ENCODE measurements at regions not wholly inside any gene's neighbourhood (a gene's known extent, or its start where the extent isn't known, plus 50 kb on each side); places are given as distances from the start of the nearest gene placed in this dataset.

DNA sequence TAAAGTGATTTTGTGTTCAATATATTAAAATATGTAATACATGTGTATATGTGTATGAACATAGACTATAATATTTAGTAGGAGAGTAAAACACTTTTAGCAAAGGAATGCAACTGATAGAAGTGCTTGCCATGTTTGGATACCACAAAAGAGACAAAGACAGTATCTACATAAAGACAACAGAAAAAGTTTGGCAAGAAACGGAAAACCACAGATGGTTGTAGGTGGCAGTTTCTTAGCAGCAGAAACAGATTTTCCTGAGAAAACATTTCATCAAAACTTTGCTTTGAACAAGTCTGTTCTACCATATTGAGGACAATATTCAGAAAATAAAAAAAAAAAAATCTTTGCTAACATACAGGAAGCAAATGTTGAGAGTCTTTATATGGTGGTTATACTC, 1560.4 kb upstream of the GBE1 start:
- Mint-ChIP-seq H3K9me3 (peaks cover 16 to 32% of the 10 kb centered on the region in 2 donors), H3K36me3 (peaks cover 18% of the 10 kb centered on the region), H3K27me3 (ENCODE audit: low read depth in 2 of 2) (no peaks in the 10 kb centered on the region), H3K27ac (no peak overlapping the region), H3K4me1 (no peaks in the 10 kb centered on the region), H3K4me3 (no peak overlapping the region)
- no peak overlapping the region for H3K4me3 ChIP-seq (ENCODE audit: low read length)
- DNase-seq: no peak
- H3K27me3 ChIP-seq (ENCODE audit: control insufficient read depth, insufficient read depth, low read length): no peaks in the 10 kb centered on the region
- H3K4me1 ChIP-seq (ENCODE audit: control insufficient read depth, insufficient read depth, low read length): no peaks in the 10 kb centered on the region
- intact Hi-C loops (cut with micrococcal nuclease): no loop called here
- no peak for ATAC-seq
- WGBS (ENCODE audit: insufficient coverage): 100% methylated on average over 1 of the region's 1 CpG
- TF ChIP-seq, protein P1, sequence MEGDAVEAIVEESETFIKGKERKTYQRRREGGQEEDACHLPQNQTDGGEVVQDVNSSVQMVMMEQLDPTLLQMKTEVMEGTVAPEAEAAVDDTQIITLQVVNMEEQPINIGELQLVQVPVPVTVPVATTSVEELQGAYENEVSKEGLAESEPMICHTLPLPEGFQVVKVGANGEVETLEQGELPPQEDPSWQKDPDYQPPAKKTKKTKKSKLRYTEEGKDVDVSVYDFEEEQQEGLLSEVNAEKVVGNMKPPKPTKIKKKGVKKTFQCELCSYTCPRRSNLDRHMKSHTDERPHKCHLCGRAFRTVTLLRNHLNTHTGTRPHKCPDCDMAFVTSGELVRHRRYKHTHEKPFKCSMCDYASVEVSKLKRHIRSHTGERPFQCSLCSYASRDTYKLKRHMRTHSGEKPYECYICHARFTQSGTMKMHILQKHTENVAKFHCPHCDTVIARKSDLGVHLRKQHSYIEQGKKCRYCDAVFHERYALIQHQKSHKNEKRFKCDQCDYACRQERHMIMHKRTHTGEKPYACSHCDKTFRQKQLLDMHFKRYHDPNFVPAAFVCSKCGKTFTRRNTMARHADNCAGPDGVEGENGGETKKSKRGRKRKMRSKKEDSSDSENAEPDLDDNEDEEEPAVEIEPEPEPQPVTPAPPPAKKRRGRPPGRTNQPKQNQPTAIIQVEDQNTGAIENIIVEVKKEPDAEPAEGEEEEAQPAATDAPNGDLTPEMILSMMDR (IDR thresholded peaks at IDR 0.05): no peak
- H3K36me3 ChIP-seq (ENCODE audit: control insufficient read depth, insufficient read depth, low read length): no peaks in the 10 kb centered on the region
- no peak overlapping the region for H3K27ac ChIP-seq (ENCODE audit: low read length)
- H3K9me3 ChIP-seq (ENCODE audit: control insufficient read depth, insufficient read depth, low read length): no peaks in the 10 kb centered on the region

DNA sequence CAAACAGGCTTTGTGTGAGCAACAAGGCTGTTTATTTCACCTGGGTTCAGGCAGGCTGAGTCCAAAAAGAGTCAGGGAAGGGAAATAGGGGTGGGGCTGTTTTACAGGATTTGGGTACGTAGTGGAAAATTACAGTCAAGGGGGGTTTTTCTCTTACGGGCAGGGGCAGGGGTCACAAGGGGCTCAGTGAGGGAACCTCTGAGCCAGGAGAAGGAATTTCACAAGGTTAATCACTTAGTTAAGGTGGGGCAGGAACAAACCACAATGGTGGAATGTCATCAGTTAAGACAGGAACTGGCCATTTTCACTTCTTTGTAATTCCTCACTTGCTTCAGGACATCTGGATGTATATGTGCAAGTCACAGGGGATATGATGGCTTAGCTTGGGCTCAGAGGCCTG, 1592.8 kb upstream of the GBE1 start:
- H3K9me3 ChIP-seq (ENCODE audit: control insufficient read depth, insufficient read depth, low read length): peaks cover 11% of the 10 kb centered on the region
- Mint-ChIP-seq H3K27me3 (ENCODE audit: low read depth in 2 of 2) (no peaks in the 10 kb centered on the region), H3K4me1 (no peaks in the 10 kb centered on the region), H3K4me3 (no peak overlapping the region), H3K27ac (no peak overlapping the region), H3K9me3 (peaks cover 26 to 28% of the 10 kb centered on the region in 2 donors), H3K36me3 (no peaks in the 10 kb centered on the region)
- no peaks in the 10 kb centered on the region for H3K4me1 ChIP-seq (ENCODE audit: control insufficient read depth, insufficient read depth, low read length)
- H3K36me3 ChIP-seq (ENCODE audit: control insufficient read depth, insufficient read depth, low read length): no peaks in the 10 kb centered on the region
- no peak overlapping the region for H3K27ac ChIP-seq (ENCODE audit: low read length)
- 98% methylated on average over 2 of the region's 2 CpGs for WGBS (ENCODE audit: insufficient coverage)
- ATAC-seq: no peak
- no peak for DNase-seq
- intact Hi-C loops (cut with micrococcal nuclease): no loop called here
- TF ChIP-seq, protein P1 (IDR thresholded peaks at IDR 0.05): no peak
- no peaks in the 10 kb centered on the region for H3K27me3 ChIP-seq (ENCODE audit: control insufficient read depth, insufficient read depth, low read length)
- no peak overlapping the region for H3K4me3 ChIP-seq (ENCODE audit: low read length)

DNA sequence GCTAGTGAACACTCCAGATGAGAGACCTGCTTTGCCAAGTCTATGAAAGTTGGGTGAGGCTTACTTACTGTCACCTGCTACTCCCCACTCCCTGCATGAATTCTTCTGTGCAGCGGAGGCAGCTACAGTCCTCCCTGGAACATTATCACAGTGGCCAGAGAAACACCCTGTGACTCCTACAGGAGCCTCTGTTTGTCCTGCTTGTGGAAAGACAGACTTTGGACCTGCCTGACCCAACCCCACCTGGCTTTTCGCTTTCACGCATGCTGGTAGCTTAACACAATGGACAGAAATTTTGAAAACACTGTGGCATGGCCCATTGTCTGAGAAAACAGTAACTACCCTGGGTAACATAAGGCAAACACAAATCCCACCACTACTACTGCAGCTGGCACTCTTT, 1565.5 kb upstream of the CADM2 start:
- H3K9me3 ChIP-seq (ENCODE audit: control insufficient read depth, insufficient read depth, low read length): peaks cover 11% of the 10 kb centered on the region
- Mint-ChIP-seq H3K9me3 (peaks cover 16 to 26% of the 10 kb centered on the region in 2 donors), H3K27ac (no peak overlapping the region), H3K4me1 (no peaks in the 10 kb centered on the region), H3K27me3 (ENCODE audit: low read depth in 2 of 2) (no peaks in the 10 kb centered on the region), H3K4me3 (no peak overlapping the region), H3K36me3 (peaks cover 22% of the 10 kb centered on the region)
- intact Hi-C loops (cut with micrococcal nuclease): no loop called here
- ATAC-seq (no peak), DNase-seq (no peak)
- TF ChIP-seq, protein P1 (IDR thresholded peaks at IDR 0.05): no peak
- no peak overlapping the region for H3K4me3 ChIP-seq (ENCODE audit: low read length)
- no peaks in the 10 kb centered on the region for H3K36me3 ChIP-seq (ENCODE audit: control insufficient read depth, insufficient read depth, low read length)
- 93% methylated on average over 3 of the region's 3 CpGs for WGBS (ENCODE audit: insufficient coverage)
- no peaks in the 10 kb centered on the region for H3K4me1 ChIP-seq (ENCODE audit: control insufficient read depth, insufficient read depth, low read length)
- H3K27me3 ChIP-seq (ENCODE audit: control insufficient read depth, insufficient read depth, low read length): no peaks in the 10 kb centered on the region
- no peak overlapping the region for H3K27ac ChIP-seq (ENCODE audit: low read length)

DNA sequence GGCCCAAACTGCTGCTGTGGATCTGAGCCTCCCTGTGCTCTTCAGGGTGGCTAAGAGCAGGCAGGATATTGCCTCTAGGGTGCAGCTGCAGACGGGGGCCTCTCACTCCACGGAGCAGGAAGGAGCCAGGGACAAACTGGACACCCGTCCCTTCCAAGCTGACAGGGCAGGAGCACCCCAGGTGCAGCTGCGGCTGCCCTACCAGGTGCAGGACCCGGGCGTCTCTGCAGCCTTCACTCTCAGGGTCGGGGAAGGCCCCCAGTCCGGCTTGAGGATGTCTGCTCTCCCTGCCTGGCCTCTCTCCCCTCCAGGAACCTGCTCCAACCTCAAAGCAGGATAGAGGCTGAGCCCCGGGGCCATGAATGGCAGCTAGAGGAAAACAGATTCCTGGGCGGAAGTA, 1554.9 kb upstream of the CADM2 start:
- Histone ChIP-seq H3K4me3 (ENCODE audit: low read length) (no peak overlapping the region), H3K9me3 (ENCODE audit: control insufficient read depth, insufficient read depth, low read length) (peaks cover 15% of the 10 kb centered on the region), H3K4me1 (ENCODE audit: control insufficient read depth, insufficient read depth, low read length) (no peaks in the 10 kb centered on the region), H3K36me3 (ENCODE audit: control insufficient read depth, insufficient read depth, low read length) (no peaks in the 10 kb centered on the region), H3K27me3 (ENCODE audit: control insufficient read depth, insufficient read depth, low read length) (no peaks in the 10 kb centered on the region), H3K27ac (ENCODE audit: low read length) (no peak overlapping the region)
- WGBS (ENCODE audit: insufficient coverage): 83% methylated on average over 10 of the region's 10 CpGs
- H3K27me3 Mint-ChIP-seq (ENCODE audit: low read depth in 2 of 2): no peaks in the 10 kb centered on the region
- DNase-seq (no peak), ATAC-seq (no peak)
- intact Hi-C loops (cut with micrococcal nuclease): no loop called here
- H3K4me3 Mint-ChIP-seq: no peak overlapping the region
- H3K36me3 Mint-ChIP-seq: no peaks in the 10 kb centered on the region
- TF ChIP-seq, protein P1 (IDR thresholded peaks at IDR 0.05): no peak
- H3K27ac Mint-ChIP-seq: no peak overlapping the region
- no peaks in the 10 kb centered on the region for H3K4me1 Mint-ChIP-seq
- H3K9me3 Mint-ChIP-seq: peaks cover 6% of the 10 kb centered on the region in 2 donors

Data from natural killer cell (primary cell).